Left ventricle myocardium inferior (tissue), 1 donor: ENCODE measurements at regions not wholly inside any gene's neighbourhood (a gene's known extent, or its start where the extent isn't known, plus 50 kb on each side); places are given as distances from the start of the nearest gene placed in this dataset.

Experiments used
- DNase-seq: peaks from one replicate; pipeline ENCODE4 v3.0.0-alpha.2; 2020
- H3K27ac ChIP-seq: fragments of 200-600 bp; replicated peaks from 2 replicates; pipeline ENCODE4 v1.8.0; 2021
- H3K27me3 ChIP-seq: fragments of 200-600 bp; 2 replicates; pipeline ENCODE4 v1.8.0; 2021; ENCODE audit warnings: low read depth
- H3K36me3 ChIP-seq: fragments of 200-600 bp; 2 replicates; pipeline ENCODE4 v1.8.0; 2021
- H3K4me1 ChIP-seq: fragments of 200-600 bp; 2 replicates; pipeline ENCODE4 v1.8.0; 2021
- H3K4me3 ChIP-seq: fragments of 200-600 bp; 2 replicates; pipeline ENCODE4 v1.8.0; 2021; ENCODE audit warnings: mild to moderate bottlenecking, moderate library complexity
- H3K9me3 ChIP-seq: fragments of 200-600 bp; replicated peaks from 2 replicates; pipeline ENCODE4 v1.8.0; 2021
- CTCF ChIP-seq: fragments of 200-600 bp; IDR thresholded peaks from 2 replicates; pipeline ENCODE4 v1.8.0; 2021; ENCODE audit warnings: antibody characterized with exemption, mild to moderate bottlenecking, borderline replicate concordance
- intact Hi-C: fragments of 100-400 bp; cut with micrococcal nuclease; formaldehyde crosslinking; loops from one replicate; pipeline ENCODE4 v1.11.0; 2022
- donor health status: DM: no; HTN: yes; CAD: no; lungs with severe emphysema.

- no peak overlapping the region for H3K4me3 ChIP-seq
- DNase-seq = no peak
- no peak overlapping the region for H3K27ac ChIP-seq
- TF ChIP-seq CTCF = no peak
- H3K9me3 ChIP-seq = no peaks in the 10 kb centered on the region
- H3K27me3 ChIP-seq = no peaks in the 10 kb centered on the region
- H3K4me1 ChIP-seq = no peaks in the 10 kb centered on the region
- intact Hi-C loops = no loop called here
- H3K36me3 ChIP-seq = no peaks in the 10 kb centered on the region
Observed at GRCh38 chr1:195415584-195415983, 1192.7 kb downstream of the KCNT2 start.

GRCh38 chr1:195394567-195394966 is 1213.7 kb downstream of the KCNT2 start:
- no peak for TF ChIP-seq CTCF
- H3K36me3 ChIP-seq = no peaks in the 10 kb centered on the region
- H3K27me3 ChIP-seq = no peaks in the 10 kb centered on the region
- peaks cover 9% of the 10 kb centered on the region for H3K9me3 ChIP-seq
- no peak overlapping the region for H3K27ac ChIP-seq
- H3K4me1 ChIP-seq = no peaks in the 10 kb centered on the region
- no peak overlapping the region for H3K4me3 ChIP-seq
- intact Hi-C loops = no loop called here
- DNase-seq = no peak

- intact Hi-C loops = no loop called here
- Histone ChIP-seq H3K27ac (no peak overlapping the region), H3K9me3 (no peaks in the 10 kb centered on the region), H3K4me1 (no peaks in the 10 kb centered on the region), H3K4me3 (no peak overlapping the region), H3K27me3 (no peaks in the 10 kb centered on the region), H3K36me3 (no peaks in the 10 kb centered on the region)
- no peak for TF ChIP-seq CTCF
- DNase-seq = no peak
Observed at GRCh38 chr1:195376190-195376589, 1232.0 kb downstream of the KCNT2 start.

GRCh38 chr1:195373856-195374255 is 1234.4 kb downstream of the KCNT2 start:
- Histone ChIP-seq H3K27me3 (no peaks in the 10 kb centered on the region), H3K4me1 (no peaks in the 10 kb centered on the region), H3K36me3 (no peaks in the 10 kb centered on the region), H3K9me3 (no peaks in the 10 kb centered on the region), H3K4me3 (no peak overlapping the region), H3K27ac (no peak overlapping the region)
- intact Hi-C loops = no loop called here
- TF ChIP-seq CTCF = no peak
- no peak for DNase-seq

GRCh38 chr1:195345149-195345548 is 1263.1 kb downstream of the KCNT2 start:
- H3K36me3 ChIP-seq = no peaks in the 10 kb centered on the region
- TF ChIP-seq CTCF = no peak
- no peaks in the 10 kb centered on the region for H3K4me1 ChIP-seq
- H3K9me3 ChIP-seq = no peaks in the 10 kb centered on the region
- no peak for DNase-seq
- no peak overlapping the region for H3K4me3 ChIP-seq
- intact Hi-C loops = no loop called here
- H3K27ac ChIP-seq = no peak overlapping the region
- H3K27me3 ChIP-seq = no peaks in the 10 kb centered on the region

- Histone ChIP-seq H3K4me3 (no peak overlapping the region), H3K4me1 (no peaks in the 10 kb centered on the region), H3K36me3 (no peaks in the 10 kb centered on the region), H3K27ac (no peak overlapping the region), H3K9me3 (no peaks in the 10 kb centered on the region), H3K27me3 (no peaks in the 10 kb centered on the region)
- no peak for DNase-seq
- intact Hi-C loops = no loop called here
- no peak for TF ChIP-seq CTCF
Observed at GRCh38 chr1:195337646-195338045, 1270.6 kb downstream of the KCNT2 start.
